ENCODE measurements at regions not wholly inside any gene's neighbourhood (a gene's known extent, or its start where the extent isn't known, plus 50 kb on each side); places are given as distances from the start of the nearest gene placed in this dataset.

DNA sequence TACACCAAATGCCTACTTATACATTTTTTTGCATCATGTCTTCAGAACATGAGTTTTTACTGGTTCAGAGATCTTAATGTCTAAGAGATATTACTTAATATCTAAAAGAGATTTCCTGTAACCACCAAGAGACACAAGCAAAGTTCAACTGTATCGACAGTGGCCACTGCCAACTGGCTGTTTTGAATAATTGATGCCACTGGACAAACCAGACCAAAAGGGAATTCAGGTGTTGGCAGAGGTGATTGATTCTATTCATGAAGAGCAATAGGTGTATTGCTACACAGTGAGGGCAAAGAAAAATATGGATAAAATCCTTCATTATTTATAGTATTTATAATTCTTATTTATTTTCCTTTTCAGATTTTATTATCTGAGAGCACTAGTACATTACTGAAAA lies 58.5 kb upstream of the ANKRD17 start:
- Histone ChIP-seq H3K4me1 (no peaks in the 10 kb centered on the region), H3K27me3 (replicated peaks; ENCODE audit: control insufficient read depth, insufficient read depth, low read length) (no peaks in the 10 kb centered on the region), H3K9me3 (no peaks in the 10 kb centered on the region; the same call in 1 of the 2 replicates), H3K36me3 (ENCODE audit: control insufficient read depth, insufficient read depth, low read length) (no peaks in the 10 kb centered on the region), H3K4me3 (ENCODE audit: low read depth, low read length) (no peak overlapping the region)
- no peak overlapping the region for H3K4me3 Mint-ChIP-seq (ENCODE audit: unreplicated experiment)
- ChIA-PET POLR2A (no interaction called here), CTCF (no interaction called here)
- H3K27me3 Mint-ChIP-seq (ENCODE audit: insufficient read depth, unreplicated experiment) = no peaks in the 10 kb centered on the region
- H3K27ac Mint-ChIP-seq (ENCODE audit: unreplicated experiment) = no peak overlapping the region
- DNase-seq = no peak
- intact Hi-C loops (cut with micrococcal nuclease; ENCODE audit: unreplicated experiment) = loop anchor here (10.0 kb wide), 1 partner anchor 258 kb away; no protein-coding TSS in a partner anchor
- BruUV-seq (replicated peaks) = no TSS peak
- H3K9me3 Mint-ChIP-seq (ENCODE audit: unreplicated experiment) = peaks cover 9% of the 10 kb centered on the region
- TF ChIP-seq, protein P1, sequence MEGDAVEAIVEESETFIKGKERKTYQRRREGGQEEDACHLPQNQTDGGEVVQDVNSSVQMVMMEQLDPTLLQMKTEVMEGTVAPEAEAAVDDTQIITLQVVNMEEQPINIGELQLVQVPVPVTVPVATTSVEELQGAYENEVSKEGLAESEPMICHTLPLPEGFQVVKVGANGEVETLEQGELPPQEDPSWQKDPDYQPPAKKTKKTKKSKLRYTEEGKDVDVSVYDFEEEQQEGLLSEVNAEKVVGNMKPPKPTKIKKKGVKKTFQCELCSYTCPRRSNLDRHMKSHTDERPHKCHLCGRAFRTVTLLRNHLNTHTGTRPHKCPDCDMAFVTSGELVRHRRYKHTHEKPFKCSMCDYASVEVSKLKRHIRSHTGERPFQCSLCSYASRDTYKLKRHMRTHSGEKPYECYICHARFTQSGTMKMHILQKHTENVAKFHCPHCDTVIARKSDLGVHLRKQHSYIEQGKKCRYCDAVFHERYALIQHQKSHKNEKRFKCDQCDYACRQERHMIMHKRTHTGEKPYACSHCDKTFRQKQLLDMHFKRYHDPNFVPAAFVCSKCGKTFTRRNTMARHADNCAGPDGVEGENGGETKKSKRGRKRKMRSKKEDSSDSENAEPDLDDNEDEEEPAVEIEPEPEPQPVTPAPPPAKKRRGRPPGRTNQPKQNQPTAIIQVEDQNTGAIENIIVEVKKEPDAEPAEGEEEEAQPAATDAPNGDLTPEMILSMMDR (IDR thresholded peaks at IDR 0.05; ENCODE audit: insufficient read depth in 1 of 2, low read depth in 1 of 2, low read length in 1 of 2, severe bottlenecking in 1 of 2, unreplicated experiment in 1 of 2) = no peak
- peaks cover 5% of the 10 kb centered on the region for H3K36me3 Mint-ChIP-seq (ENCODE audit: insufficient read depth, unreplicated experiment)
- no peaks in the 10 kb centered on the region for H3K4me1 Mint-ChIP-seq (ENCODE audit: low read depth, unreplicated experiment)

DNA sequence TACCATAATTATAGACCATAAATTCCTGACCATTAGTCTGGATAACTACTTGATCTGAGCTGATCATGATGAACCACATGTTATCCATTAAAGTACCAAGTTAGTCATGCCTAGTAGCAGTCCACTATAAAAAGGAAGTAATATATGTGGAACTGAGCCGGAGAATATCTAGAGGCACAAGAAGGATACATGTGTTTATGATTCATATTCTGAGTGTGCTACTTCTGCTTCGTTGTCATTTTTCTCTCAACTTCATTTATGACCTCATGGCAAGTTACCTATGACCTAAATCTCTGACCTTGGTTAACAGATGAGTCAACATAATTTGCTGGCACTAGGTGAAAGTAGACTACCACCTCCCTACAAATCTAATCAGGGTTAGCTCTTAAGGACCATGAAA lies 56.5 kb upstream of the ANKRD17 start:
- BruUV-seq (replicated peaks) = no TSS peak

DNA sequence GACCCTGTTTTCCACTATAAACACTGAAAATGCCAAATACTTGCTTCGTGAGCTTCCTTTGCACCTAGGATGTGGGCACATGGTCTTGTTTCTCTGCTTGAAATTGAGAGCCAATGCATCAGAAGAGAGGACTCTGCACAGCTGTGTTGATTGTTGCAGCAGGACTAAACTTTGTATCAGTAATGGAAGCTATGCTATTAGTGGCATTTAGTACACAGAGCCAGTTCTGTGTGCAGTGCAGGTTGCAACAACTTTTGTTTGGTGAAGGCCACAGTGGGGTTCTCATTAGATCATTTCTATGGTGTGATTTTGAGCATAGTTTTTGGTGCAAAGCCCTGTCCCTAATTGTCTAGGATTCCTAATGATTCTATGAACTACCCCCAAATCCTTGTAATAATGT lies 54.4 kb upstream of the ANKRD17 start:
- Mint-ChIP-seq H3K4me1 (ENCODE audit: low read depth, unreplicated experiment) (peaks cover 5% of the 10 kb centered on the region), H3K9me3 (ENCODE audit: unreplicated experiment) (no peaks in the 10 kb centered on the region), H3K4me3 (ENCODE audit: unreplicated experiment) (no peak overlapping the region), H3K27me3 (ENCODE audit: insufficient read depth, unreplicated experiment) (no peaks in the 10 kb centered on the region), H3K36me3 (ENCODE audit: insufficient read depth, unreplicated experiment) (no peaks in the 10 kb centered on the region), H3K27ac (ENCODE audit: unreplicated experiment) (no peak overlapping the region)
- CTCF ChIA-PET = interaction anchor here (1.5 to 1.7 kb wide), 2 partner anchors 28 to 133 kb away, joined by 4 to 5 read pairs; no protein-coding TSS in a partner anchor
- no peak for DNase-seq
- intact Hi-C loops (cut with micrococcal nuclease; ENCODE audit: unreplicated experiment) = loop anchor here (10.0 kb wide), 1 partner anchor 262 kb away; no protein-coding TSS in a partner anchor
- H3K4me3 ChIP-seq (ENCODE audit: low read depth, low read length) = no peak overlapping the region
- POLR2A ChIA-PET = no interaction called here
- no peaks in the 10 kb centered on the region for H3K36me3 ChIP-seq (ENCODE audit: control insufficient read depth, insufficient read depth, low read length)
- BruUV-seq (replicated peaks) = no TSS peak
- TF ChIP-seq, protein P1 (IDR thresholded peaks at IDR 0.05; ENCODE audit: insufficient read depth in 1 of 2, low read depth in 1 of 2, low read length in 1 of 2, severe bottlenecking in 1 of 2, unreplicated experiment in 1 of 2) = no peak
- H3K4me1 ChIP-seq = no peaks in the 10 kb centered on the region
- H3K9me3 ChIP-seq = no peaks in the 10 kb centered on the region
- no peaks in the 10 kb centered on the region for H3K27me3 ChIP-seq (replicated peaks; ENCODE audit: control insufficient read depth, insufficient read depth, low read length)

More for the DNA sequence above, 56.5 kb upstream of the ANKRD17 start:
- no peak for DNase-seq
- POLR2A ChIA-PET = no interaction called here
- intact Hi-C loops (cut with micrococcal nuclease; ENCODE audit: unreplicated experiment) = loop anchor here (10.0 kb wide), 1 partner anchor 260 kb away; no protein-coding TSS in a partner anchor
- no peaks in the 10 kb centered on the region for H3K27me3 Mint-ChIP-seq (ENCODE audit: insufficient read depth, unreplicated experiment)
- H3K36me3 ChIP-seq (ENCODE audit: control insufficient read depth, insufficient read depth, low read length) = no peaks in the 10 kb centered on the region
- no peak overlapping the region for H3K4me3 Mint-ChIP-seq (ENCODE audit: unreplicated experiment)
- H3K27me3 ChIP-seq (replicated peaks; ENCODE audit: control insufficient read depth, insufficient read depth, low read length) = no peaks in the 10 kb centered on the region
- no peaks in the 10 kb centered on the region for H3K9me3 ChIP-seq
- no peaks in the 10 kb centered on the region for H3K4me1 ChIP-seq
- H3K36me3 Mint-ChIP-seq (ENCODE audit: insufficient read depth, unreplicated experiment) = no peaks in the 10 kb centered on the region
- peaks cover 5% of the 10 kb centered on the region for H3K4me1 Mint-ChIP-seq (ENCODE audit: low read depth, unreplicated experiment)
- H3K9me3 Mint-ChIP-seq (ENCODE audit: unreplicated experiment) = peaks cover 9% of the 10 kb centered on the region
- H3K27ac Mint-ChIP-seq (ENCODE audit: unreplicated experiment) = no peak overlapping the region
- no peak overlapping the region for H3K4me3 ChIP-seq (ENCODE audit: low read depth, low read length)
- CTCF ChIA-PET = no interaction called here
- TF ChIP-seq, protein P1 (IDR thresholded peaks at IDR 0.05; ENCODE audit: insufficient read depth in 1 of 2, low read depth in 1 of 2, low read length in 1 of 2, severe bottlenecking in 1 of 2, unreplicated experiment in 1 of 2) = no peak
